BLaER1 (cell line): ENCODE measurements at regions not wholly inside any gene's neighbourhood (a gene's known extent, or its start where the extent isn't known, plus 50 kb on each side); places are given as distances from the start of the nearest gene placed in this dataset.

ENCODE experiments used
- H3K27ac ChIP-seq: shearing (Covaris generic); formaldehyde crosslinking; 2 replicates; pipeline ENCODE4 v1.8.1; 2022
- H3K27me3 ChIP-seq: shearing (Covaris generic); formaldehyde crosslinking; 2 replicates; pipeline ENCODE4 v1.8.1; 2022
- H3K36me3 ChIP-seq: shearing (Covaris generic); formaldehyde crosslinking; 2 replicates; pipeline ENCODE4 v1.8.1; 2022
- H3K4me1 ChIP-seq: shearing (Covaris generic); formaldehyde crosslinking; 2 replicates; pipeline ENCODE4 v1.8.1; 2022
- H3K4me2 ChIP-seq: shearing (Covaris generic); formaldehyde crosslinking; 2 replicates; pipeline ENCODE4 v1.8.1; 2022
- H3K4me3 ChIP-seq: shearing (Covaris generic); formaldehyde crosslinking; 2 replicates; pipeline ENCODE4 v1.8.1; 2022
- H3K9ac ChIP-seq: shearing (Covaris generic); formaldehyde crosslinking; 2 replicates; pipeline ENCODE4 v1.8.1; 2022
- H3K9me3 ChIP-seq: shearing (Covaris generic); formaldehyde crosslinking; 2 replicates; pipeline ENCODE4 v1.8.1; 2022
- H4K20me1 ChIP-seq: shearing (Covaris generic); formaldehyde crosslinking; 2 replicates; pipeline ENCODE4 v1.8.1; 2022
- Cebpa-rat ChIP-seq: shearing (Covaris generic); IDR thresholded peaks from 2 replicates; pipeline ENCODE4 v1.8.1; 2022

DNA sequence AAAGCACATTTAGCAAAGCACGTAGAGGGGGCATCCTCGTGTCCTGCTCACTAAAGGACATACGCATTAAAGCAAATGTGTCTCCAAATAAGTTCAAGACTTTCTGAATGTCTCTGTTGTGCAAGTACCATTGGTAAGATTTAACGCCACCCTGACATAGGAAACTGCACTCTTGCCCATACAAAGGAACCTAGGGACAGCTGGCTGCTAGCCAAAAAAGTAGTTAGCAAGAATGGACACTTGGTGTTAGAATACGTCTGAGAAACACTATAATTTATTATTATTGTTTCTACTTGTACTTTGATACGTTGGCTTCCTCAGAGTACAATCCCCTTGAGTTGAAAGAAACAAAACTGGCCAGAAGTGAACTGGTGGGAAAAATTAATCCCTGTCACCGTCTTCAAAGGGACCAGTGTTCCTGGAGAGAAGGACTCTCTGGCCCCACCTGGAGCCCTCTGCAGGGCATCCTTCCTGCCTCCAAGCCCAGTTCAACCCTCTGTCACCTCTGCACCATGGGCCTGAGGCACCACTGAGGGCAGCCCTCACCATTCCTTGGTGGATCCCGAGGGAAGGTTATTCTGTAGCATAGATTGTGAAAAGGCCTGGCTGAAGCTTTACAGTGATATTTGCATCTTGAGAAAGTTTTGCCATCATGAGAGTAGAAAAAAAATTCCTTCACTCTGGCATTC is 51.4 kb upstream of the APCDD1 start:
- Histone ChIP-seq H3K36me3 (no peaks in the 10 kb centered on the region), H3K4me1 (peaks cover 5% of the 10 kb centered on the region), H3K9ac (no peak overlapping the region), H4K20me1 (no peaks in the 10 kb centered on the region), H3K4me2 (no peak overlapping the region), H3K27me3 (no peaks in the 10 kb centered on the region), H3K9me3 (no peaks in the 10 kb centered on the region), H3K4me3 (no peak overlapping the region), H3K27ac (no peak overlapping the region)
- no peak for TF ChIP-seq Cebpa-rat

DNA sequence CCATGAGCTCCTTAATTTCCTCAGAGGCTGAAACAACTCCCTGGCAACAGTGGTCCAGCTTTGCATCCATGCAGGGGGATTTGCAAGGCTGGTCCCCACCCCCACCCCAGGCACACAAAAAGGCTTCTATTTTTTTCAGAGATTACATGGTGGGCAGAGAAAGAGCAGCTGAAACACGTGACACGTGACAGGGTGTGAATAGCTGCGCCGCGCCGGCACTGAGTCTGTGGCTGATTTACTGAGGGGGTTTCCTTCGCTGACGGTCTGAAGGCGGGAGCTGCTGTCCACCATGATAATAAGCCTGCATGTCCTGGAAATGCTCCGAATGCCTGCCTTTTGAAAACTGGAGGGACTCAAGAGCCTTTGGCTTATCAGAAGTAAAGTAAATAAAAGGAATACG is 50.7 kb upstream of the APCDD1 start:
- H3K4me1 ChIP-seq = peaks cover 5% of the 10 kb centered on the region
- no peak overlapping the region for H3K27ac ChIP-seq
- no peaks in the 10 kb centered on the region for H3K36me3 ChIP-seq
- H3K9ac ChIP-seq = no peak overlapping the region
- H3K4me2 ChIP-seq = no peak overlapping the region
- no peaks in the 10 kb centered on the region for H3K9me3 ChIP-seq
- H3K4me3 ChIP-seq = no peak overlapping the region
- no peaks in the 10 kb centered on the region for H3K27me3 ChIP-seq
- TF ChIP-seq Cebpa-rat = no peak
- H4K20me1 ChIP-seq = no peaks in the 10 kb centered on the region

DNA sequence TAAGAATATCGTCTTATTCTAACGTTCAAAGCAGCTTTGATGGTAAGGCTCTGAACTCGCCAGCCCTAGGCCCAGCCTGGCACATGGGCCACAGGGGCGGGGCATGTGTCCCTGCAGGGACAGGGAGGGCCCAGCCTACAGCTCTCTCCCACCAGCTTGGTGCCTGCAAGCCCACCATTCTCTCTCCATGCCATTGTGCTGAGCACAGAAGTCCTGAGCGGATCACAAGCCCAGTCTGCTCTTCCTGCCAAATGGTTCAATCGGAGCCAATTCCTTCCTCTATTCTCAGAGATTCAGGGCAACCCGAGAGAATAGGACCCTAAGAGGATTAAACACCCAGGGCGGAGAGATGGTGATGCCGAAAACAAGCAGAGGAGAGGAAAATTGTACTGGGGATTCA is 50.3 kb upstream of the APCDD1 start:
- Histone ChIP-seq H3K4me2 (no peak overlapping the region), H3K4me1 (peaks cover 5% of the 10 kb centered on the region), H3K9me3 (no peaks in the 10 kb centered on the region), H3K9ac (no peak overlapping the region), H3K27ac (no peak overlapping the region), H3K36me3 (no peaks in the 10 kb centered on the region), H3K4me3 (no peak overlapping the region), H4K20me1 (no peaks in the 10 kb centered on the region), H3K27me3 (no peaks in the 10 kb centered on the region)
- no peak for TF ChIP-seq Cebpa-rat
